Lower leg skin (tissue), 4 donors: ENCODE measurements at regions not wholly inside any gene's neighbourhood (a gene's known extent, or its start where the extent isn't known, plus 50 kb on each side); places are given as distances from the start of the nearest gene placed in this dataset.

Experiments
- DNase-seq, 2 donors: peaks; one replicate each; pipeline ENCODE4 v3.0.0-alpha.2; 2019; ENCODE audit warnings: low spot score in 2 of 2
- H3K4me3 ChIP-seq: fragments of 200-600 bp; sonication (generic); 2 replicates; pipeline ENCODE4 v1.5.1; 2017; ENCODE audit warnings: mild to moderate bottlenecking, low read depth; ENCODE audit not compliant: poor library complexity, severe bottlenecking
- POLR2A ChIP-seq, 2 donors: fragments of 450-650 bp; IDR thresholded peaks; one replicate each; pipeline ENCODE4 v1.6.1; 2016 to 2017; ENCODE audit warnings: antibody characterized with exemption in 2 of 2, mild to moderate bottlenecking in 1 of 2, moderate library complexity in 1 of 2
- WGBS, 2 donors: methylation state at CpG; one replicate each; pipeline ENCODE4 v1.1.5; 2018; 5-methylcytosine and 5-hydroxymethylcytosine counted together
- intact Hi-C: fragments of 100-400 bp; cut with DNase I; formaldehyde crosslinking; loops from one replicate; pipeline ENCODE4 v1.15.0; 2023; ENCODE audit warnings: low total_unique reads
- TF ChIP-seq, protein P1 (sequence below), 3 donors: fragments of 450-650 bp; IDR thresholded peaks; one replicate each; pipeline ENCODE4 v1.5.1; 2016; ENCODE audit warnings: antibody characterized with exemption in 3 of 3, mild to moderate bottlenecking in 3 of 3, moderate library complexity in 2 of 3

DNA sequence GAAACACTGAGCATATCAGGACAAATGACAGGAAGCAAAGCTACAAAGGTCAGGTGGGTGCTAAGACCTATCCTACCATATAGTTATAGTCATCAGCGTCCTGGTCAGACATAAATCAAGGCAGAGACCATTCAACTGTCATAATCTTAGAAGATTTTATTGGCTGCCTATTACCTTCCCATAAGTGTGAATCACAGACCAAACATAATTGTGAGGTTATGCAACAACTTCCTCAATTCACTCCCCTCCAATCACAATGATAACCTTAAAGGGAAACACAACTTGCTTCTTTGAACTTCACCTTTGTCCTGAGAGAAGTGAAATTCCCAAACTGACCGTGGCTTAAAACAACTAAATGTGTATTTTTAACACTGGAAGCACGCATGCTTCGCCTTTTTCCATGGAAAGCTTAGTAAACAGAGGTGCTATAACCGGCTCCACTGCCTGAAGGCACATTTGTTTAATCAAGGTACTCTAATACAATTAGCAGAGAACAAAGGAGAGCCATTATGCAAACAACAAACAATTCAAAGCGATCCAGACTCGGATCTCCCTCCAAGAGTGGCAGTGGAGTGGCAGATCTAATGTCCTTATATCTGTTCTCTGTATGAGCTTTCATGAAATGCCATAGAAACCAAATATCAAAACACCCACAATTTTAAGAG is 84.9 kb downstream of the TMEM114 start:
- WGBS, 2 donors, result 24 to 30% methylated on average over 7 of the region's 7 CpGs
- no peak overlapping the region for H3K4me3 ChIP-seq
- DNase-seq, result no peak
- TF ChIP-seq, protein P1, sequence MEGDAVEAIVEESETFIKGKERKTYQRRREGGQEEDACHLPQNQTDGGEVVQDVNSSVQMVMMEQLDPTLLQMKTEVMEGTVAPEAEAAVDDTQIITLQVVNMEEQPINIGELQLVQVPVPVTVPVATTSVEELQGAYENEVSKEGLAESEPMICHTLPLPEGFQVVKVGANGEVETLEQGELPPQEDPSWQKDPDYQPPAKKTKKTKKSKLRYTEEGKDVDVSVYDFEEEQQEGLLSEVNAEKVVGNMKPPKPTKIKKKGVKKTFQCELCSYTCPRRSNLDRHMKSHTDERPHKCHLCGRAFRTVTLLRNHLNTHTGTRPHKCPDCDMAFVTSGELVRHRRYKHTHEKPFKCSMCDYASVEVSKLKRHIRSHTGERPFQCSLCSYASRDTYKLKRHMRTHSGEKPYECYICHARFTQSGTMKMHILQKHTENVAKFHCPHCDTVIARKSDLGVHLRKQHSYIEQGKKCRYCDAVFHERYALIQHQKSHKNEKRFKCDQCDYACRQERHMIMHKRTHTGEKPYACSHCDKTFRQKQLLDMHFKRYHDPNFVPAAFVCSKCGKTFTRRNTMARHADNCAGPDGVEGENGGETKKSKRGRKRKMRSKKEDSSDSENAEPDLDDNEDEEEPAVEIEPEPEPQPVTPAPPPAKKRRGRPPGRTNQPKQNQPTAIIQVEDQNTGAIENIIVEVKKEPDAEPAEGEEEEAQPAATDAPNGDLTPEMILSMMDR (IDR thresholded peaks at IDR 0.05), result no peak
- no peak for TF ChIP-seq POLR2A (IDR thresholded peaks at IDR 0.05)
- intact Hi-C loops, result no loop called here

DNA sequence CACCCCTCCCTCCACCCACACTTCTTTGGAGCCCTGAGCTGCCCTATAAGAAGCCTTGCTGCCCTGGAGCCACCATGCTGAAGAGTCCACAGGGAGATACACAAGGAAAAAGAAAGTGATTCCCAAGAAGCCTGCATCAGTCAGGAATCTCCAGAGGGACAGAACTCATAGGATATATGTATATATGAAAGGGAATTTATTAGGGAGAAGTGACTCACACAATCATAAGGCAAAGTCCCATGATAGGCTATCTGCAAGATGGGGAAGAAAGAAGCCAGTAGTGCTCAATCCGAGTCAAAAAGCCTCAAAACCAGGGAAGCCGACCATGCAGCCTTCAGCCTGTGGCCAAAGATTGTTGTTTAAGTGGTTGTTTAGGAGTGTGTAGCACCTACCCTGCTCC is 87.9 kb downstream of the TMEM114 start:
- intact Hi-C loops, result no loop called here
- 63 to 80% methylated on average over 2 of the region's 2 CpGs for WGBS, 2 donors
- DNase-seq, result no peak
- TF ChIP-seq POLR2A (IDR thresholded peaks at IDR 0.05), result no peak
- TF ChIP-seq, protein P1 (IDR thresholded peaks at IDR 0.05), result no peak
- no peak overlapping the region for H3K4me3 ChIP-seq

DNA sequence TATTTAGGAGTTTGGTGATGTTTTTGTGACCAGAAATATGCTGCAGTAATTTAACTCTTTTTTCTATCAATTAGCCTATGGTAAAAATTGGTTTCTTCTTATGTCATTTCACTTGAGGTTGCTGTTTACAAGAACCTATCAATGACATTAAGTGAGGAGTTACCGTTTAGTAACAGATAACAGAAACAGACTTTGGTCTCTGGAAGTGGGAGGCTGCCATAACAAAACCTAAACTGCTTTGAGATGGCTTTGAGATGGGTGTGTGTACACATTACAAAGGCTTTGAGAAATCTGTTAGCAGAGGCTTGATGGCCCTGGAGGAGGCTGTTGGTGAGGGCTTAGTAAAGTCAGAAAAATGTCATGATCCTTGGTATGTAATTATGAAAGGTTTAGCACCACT is 90.0 kb downstream of the TMEM114 start:
- TF ChIP-seq, protein P1 (IDR thresholded peaks at IDR 0.05), result no peak
- TF ChIP-seq POLR2A (IDR thresholded peaks at IDR 0.05), result no peak
- WGBS, 2 donors, result 55 to 69% methylated on average over 1 of the region's 1 CpG
- H3K4me3 ChIP-seq, result no peak overlapping the region
- intact Hi-C loops, result no loop called here
- DNase-seq, result no peak

DNA sequence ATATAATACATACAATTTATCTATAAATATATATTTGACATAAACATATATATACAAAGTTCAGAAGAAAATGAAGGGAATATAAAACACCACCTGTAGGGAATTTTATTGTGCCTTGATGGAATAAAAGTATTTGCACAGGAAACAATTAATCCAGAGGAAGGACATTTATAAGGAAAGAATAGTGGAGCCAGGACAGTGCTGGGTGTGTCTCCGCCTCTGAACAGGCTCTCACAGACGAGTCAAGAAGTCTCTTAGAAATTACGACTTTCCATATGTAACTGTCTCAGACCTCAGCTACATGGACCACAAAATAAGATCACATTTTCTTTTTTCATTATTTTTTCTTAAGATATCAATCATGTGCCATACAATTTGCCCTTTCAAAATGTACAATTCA is 93.9 kb downstream of the TMEM114 start:
- no peak overlapping the region for H3K4me3 ChIP-seq
- no peak for TF ChIP-seq POLR2A (IDR thresholded peaks at IDR 0.05)
- TF ChIP-seq, protein P1 (IDR thresholded peaks at IDR 0.05), result no peak
- intact Hi-C loops, result no loop called here
- 42 to 50% methylated on average over 3 of the region's 3 CpGs for WGBS, 2 donors
- no peak for DNase-seq

DNA sequence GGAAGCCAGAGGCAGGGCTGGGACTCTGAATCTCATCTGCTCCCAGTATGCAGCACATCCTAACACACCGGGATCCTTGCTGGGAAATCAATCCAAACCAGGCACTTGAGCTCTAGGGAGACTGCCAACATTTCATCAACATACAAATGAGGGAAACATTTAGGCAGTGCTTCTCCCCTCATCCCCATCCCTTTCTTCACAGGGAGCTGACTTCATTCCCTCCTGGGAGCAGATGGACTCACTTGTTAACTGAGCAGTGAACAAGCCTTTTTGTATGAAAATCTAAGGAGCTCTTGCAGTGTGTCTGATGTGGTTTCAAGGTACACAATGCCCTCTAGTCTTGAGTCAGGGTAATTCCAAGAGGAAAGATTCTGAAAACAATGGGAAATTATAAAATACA is 96.3 kb downstream of the TMEM114 start:
- TF ChIP-seq, protein P1 (IDR thresholded peaks at IDR 0.05), result no peak
- no peak for TF ChIP-seq POLR2A (IDR thresholded peaks at IDR 0.05)
- no peak overlapping the region for H3K4me3 ChIP-seq
- no peak for DNase-seq
- intact Hi-C loops, result no loop called here
- 0 to 42% methylated on average over 1 of the region's 1 CpG for WGBS, 2 donors

DNA sequence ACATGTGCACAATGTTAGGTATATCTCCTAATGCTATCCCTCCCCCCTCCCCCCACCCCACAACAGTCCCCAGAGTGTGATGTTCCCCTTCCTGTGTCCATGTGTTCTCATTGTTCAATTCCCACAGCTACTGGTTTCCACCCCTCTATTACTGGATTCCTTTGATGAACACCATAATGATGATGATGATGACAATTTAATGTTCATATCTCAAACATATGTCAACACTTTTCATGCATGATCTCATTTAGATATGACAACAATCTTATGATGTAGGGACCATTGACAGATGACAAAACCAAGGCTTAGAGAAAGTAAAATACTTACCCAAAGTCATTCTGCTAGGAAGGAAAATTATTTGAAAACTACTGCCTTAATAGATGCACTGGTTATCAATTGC is 97.6 kb downstream of the TMEM114 start:
- no peak for DNase-seq
- TF ChIP-seq POLR2A (IDR thresholded peaks at IDR 0.05), result no peak
- TF ChIP-seq, protein P1 (IDR thresholded peaks at IDR 0.05), result no peak
- no peak overlapping the region for H3K4me3 ChIP-seq
- intact Hi-C loops, result no loop called here
